Bronchial epithelial cell (primary cell): ENCODE measurements at regions not wholly inside any gene's neighbourhood (a gene's known extent, or its start where the extent isn't known, plus 50 kb on each side); places are given as distances from the start of the nearest gene placed in this dataset.

Experiments
- DNase-seq: peaks from one replicate; pipeline ENCODE4 v3.0.0-alpha.2; 2010; ENCODE audit warnings: low read depth
- FAIRE-seq: peaks from 2 replicates; lab custom pipeline; 2011; peaks lifted over from hg19 to GRCh38; lab: Jason Lieb, UNC
- H3K27me3 ChIP-seq: 2 replicates; pipeline ENCODE4 v1.5.1; 2011; ENCODE audit warnings: low read length; ENCODE audit not compliant: control insufficient read depth, insufficient read depth
- H3K36me3 ChIP-seq: 2 replicates; pipeline ENCODE4 v1.5.1; 2011; ENCODE audit warnings: low read length; ENCODE audit not compliant: control insufficient read depth, insufficient read depth
- H3K4me3 ChIP-seq: 2 replicates; pipeline ENCODE4 v1.5.1; 2011; ENCODE audit warnings: mild to moderate bottlenecking, low read depth, low read length, control low read depth
- TF ChIP-seq, protein P1 (sequence below): IDR thresholded peaks from 2 replicates; pipeline ENCODE4 v1.5.1; 2011; ENCODE audit warnings: mild to moderate bottlenecking, moderate library complexity, low read length, control low read depth, inconsistent platforms; ENCODE audit not compliant: insufficient read depth, severe bottlenecking

- Histone ChIP-seq H3K27me3 (no peaks in the 10 kb centered on the region), H3K4me3 (no peak overlapping the region), H3K36me3 (no peaks in the 10 kb centered on the region)
- TF ChIP-seq, protein P1, sequence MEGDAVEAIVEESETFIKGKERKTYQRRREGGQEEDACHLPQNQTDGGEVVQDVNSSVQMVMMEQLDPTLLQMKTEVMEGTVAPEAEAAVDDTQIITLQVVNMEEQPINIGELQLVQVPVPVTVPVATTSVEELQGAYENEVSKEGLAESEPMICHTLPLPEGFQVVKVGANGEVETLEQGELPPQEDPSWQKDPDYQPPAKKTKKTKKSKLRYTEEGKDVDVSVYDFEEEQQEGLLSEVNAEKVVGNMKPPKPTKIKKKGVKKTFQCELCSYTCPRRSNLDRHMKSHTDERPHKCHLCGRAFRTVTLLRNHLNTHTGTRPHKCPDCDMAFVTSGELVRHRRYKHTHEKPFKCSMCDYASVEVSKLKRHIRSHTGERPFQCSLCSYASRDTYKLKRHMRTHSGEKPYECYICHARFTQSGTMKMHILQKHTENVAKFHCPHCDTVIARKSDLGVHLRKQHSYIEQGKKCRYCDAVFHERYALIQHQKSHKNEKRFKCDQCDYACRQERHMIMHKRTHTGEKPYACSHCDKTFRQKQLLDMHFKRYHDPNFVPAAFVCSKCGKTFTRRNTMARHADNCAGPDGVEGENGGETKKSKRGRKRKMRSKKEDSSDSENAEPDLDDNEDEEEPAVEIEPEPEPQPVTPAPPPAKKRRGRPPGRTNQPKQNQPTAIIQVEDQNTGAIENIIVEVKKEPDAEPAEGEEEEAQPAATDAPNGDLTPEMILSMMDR = no peak
- no peak for FAIRE-seq
- no peak for DNase-seq
Observed at GRCh38 chr2:6206882-6207281, 514.7 kb downstream of the SOX11 start.

DNA sequence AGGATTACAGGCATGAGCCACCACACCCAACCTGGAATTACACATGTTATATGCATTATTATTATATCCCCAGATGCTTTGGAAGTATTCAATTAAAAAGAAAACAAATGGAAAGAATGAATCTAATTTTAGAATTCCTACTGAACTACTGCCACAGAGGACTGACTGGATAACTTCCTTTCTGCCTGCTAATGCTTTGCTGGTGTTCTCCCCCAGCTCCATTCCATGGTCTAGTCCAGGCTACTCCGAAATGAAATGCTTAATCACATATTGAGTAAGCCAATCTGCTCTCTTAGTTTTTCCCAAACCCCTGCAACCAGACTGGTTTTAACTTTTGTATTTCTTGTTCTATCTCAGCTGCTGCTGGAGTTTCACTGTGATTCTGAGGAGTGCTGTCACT lies 519.1 kb downstream of the SOX11 start:
- no peaks in the 10 kb centered on the region for H3K27me3 ChIP-seq
- no peak overlapping the region for H3K4me3 ChIP-seq
- no peaks in the 10 kb centered on the region for H3K36me3 ChIP-seq
- DNase-seq (no peak), FAIRE-seq (no peak)
- TF ChIP-seq, protein P1 = no peak

- Histone ChIP-seq H3K27me3 (no peaks in the 10 kb centered on the region), H3K36me3 (no peaks in the 10 kb centered on the region), H3K4me3 (no peak overlapping the region)
- FAIRE-seq (no peak), DNase-seq (no peak)
- TF ChIP-seq, protein P1 = no peak
Observed at GRCh38 chr2:6212491-6212890, 520.3 kb downstream of the SOX11 start.

GRCh38 chr2:6213056-6213780 lies 521.0 kb downstream of the SOX11 start:
- no peaks in the 10 kb centered on the region for H3K36me3 ChIP-seq
- H3K4me3 ChIP-seq = no peak overlapping the region
- H3K27me3 ChIP-seq = no peaks in the 10 kb centered on the region
- TF ChIP-seq, protein P1 = no peak
- FAIRE-seq (no peak), DNase-seq (no peak)

- Histone ChIP-seq H3K36me3 (no peaks in the 10 kb centered on the region), H3K4me3 (no peak overlapping the region), H3K27me3 (no peaks in the 10 kb centered on the region)
- DNase-seq (no peak), FAIRE-seq (no peak)
- TF ChIP-seq, protein P1 = no peak
Observed at GRCh38 chr2:6214471-6214870, 522.3 kb downstream of the SOX11 start.

- DNase-seq (no peak), FAIRE-seq (no peak)
- TF ChIP-seq, protein P1 = no peak
- no peak overlapping the region for H3K4me3 ChIP-seq
- no peaks in the 10 kb centered on the region for H3K36me3 ChIP-seq
- H3K27me3 ChIP-seq = no peaks in the 10 kb centered on the region
Observed at GRCh38 chr2:6215053-6215452, 522.9 kb downstream of the SOX11 start.
